Neural cell (in vitro differentiated cells): ENCODE measurements at regions not wholly inside any gene's neighbourhood (a gene's known extent, or its start where the extent isn't known, plus 50 kb on each side); places are given as distances from the start of the nearest gene placed in this dataset.

Experiments used
- H2AFZ ChIP-seq: fragments of 200-600, 300-800 bp; sonication (generic), shearing (Covaris generic); 2 replicates; pipeline ENCODE4 v1.6.0; 2014; ENCODE audit warnings: low read depth, mild to moderate bottlenecking, antibody characterized with exemption, low read length, moderate library complexity
- H3F3A ChIP-seq: fragments of 200-600 bp; shearing (Covaris generic); 2 replicates; pipeline ENCODE4 v1.6.1; 2016; ENCODE audit warnings: mild to moderate bottlenecking, moderate library complexity, mixed read lengths, antibody characterized with exemption, low read length; ENCODE audit not compliant: insufficient read depth, poor library complexity, severe bottlenecking
- H3K27ac ChIP-seq: fragments of 200-600, 300-800 bp; sonication (generic), shearing (Covaris generic); 2 replicates; pipeline ENCODE4 v1.5.1; 2014; ENCODE audit warnings: mild to moderate bottlenecking, low read length, moderate library complexity
- H3K27me3 ChIP-seq: fragments of 300-800, 200-600 bp; sonication (generic), shearing (Covaris generic); 2 replicates; pipeline ENCODE4 v1.6.0; 2014; ENCODE audit warnings: mild to moderate bottlenecking, low read depth, low read length, moderate library complexity; ENCODE audit not compliant: insufficient read depth
- H3K36me3 ChIP-seq: fragments of 300-800, 200-600 bp; sonication (generic), shearing (Covaris generic); 2 replicates; pipeline ENCODE4 v1.5.1; 2014; ENCODE audit warnings: mild to moderate bottlenecking, antibody characterized with exemption, low read length, moderate library complexity; ENCODE audit not compliant: insufficient read depth
- H3K4me2 ChIP-seq: fragments of 300-800, 200-600 bp; sonication (generic), shearing (Covaris generic); 2 replicates; pipeline ENCODE4 v1.6.0; 2014; ENCODE audit warnings: mild to moderate bottlenecking, low read length
- H3K4me3 ChIP-seq: fragments of 300-800, 200-600 bp; sonication (generic), shearing (Covaris generic); 2 replicates; pipeline ENCODE4 v1.5.1; 2014; ENCODE audit warnings: mild to moderate bottlenecking, low read length, moderate library complexity
- H3K79me2 ChIP-seq: fragments of 200-600 bp; shearing (Covaris generic); replicated peaks from 2 replicates; pipeline ENCODE4 v1.6.0; 2014; ENCODE audit warnings: mild to moderate bottlenecking, low read length, moderate library complexity; ENCODE audit not compliant: insufficient read depth
- H3K9ac ChIP-seq: fragments of 300-800, 200-600 bp; sonication (generic), shearing (Covaris generic); 2 replicates; pipeline ENCODE4 v1.6.1; 2016; ENCODE audit warnings: mild to moderate bottlenecking, low read length, mixed read lengths
- H3K9me2 ChIP-seq: fragments of 200-600 bp; shearing (Covaris generic); 2 replicates; pipeline ENCODE4 v1.6.1; 2016; ENCODE audit warnings: mild to moderate bottlenecking, low read length, mixed read lengths; ENCODE audit not compliant: insufficient read depth
- H3K9me3 ChIP-seq: fragments of 200-600, 300-800 bp; sonication (generic), shearing (Covaris generic); 2 replicates; pipeline ENCODE4 v1.6.1; 2016; ENCODE audit warnings: mild to moderate bottlenecking, mixed run types, low read length, moderate library complexity, mixed read lengths
- H4K20me1 ChIP-seq: fragments of 200-600 bp; shearing (Covaris generic); 2 replicates; pipeline ENCODE4 v1.6.1; 2016; ENCODE audit warnings: mild to moderate bottlenecking, mixed run types; ENCODE audit not compliant: insufficient read depth
- EP300 ChIP-seq: fragments of 450-650 bp; conservative IDR thresholded peaks from 2 replicates; pipeline ENCODE4 v1.6.1; 2014; ENCODE audit warnings: antibody characterized with exemption, mild to moderate bottlenecking, moderate library complexity; ENCODE audit not compliant: poor library complexity, severe bottlenecking
- EZH2 ChIP-seq: fragments of 200-600, 300-800 bp; shearing (Covaris generic), sonication (generic); IDR thresholded peaks from 2 replicates; pipeline ENCODE4 v1.6.1; 2014; ENCODE audit warnings: antibody characterized with exemption, low read length, borderline replicate concordance, mild to moderate bottlenecking; ENCODE audit not compliant: insufficient read depth, poor library complexity, severe bottlenecking
- MXI1 ChIP-seq: fragments of 450-650 bp; conservative IDR thresholded peaks from 2 replicates; pipeline ENCODE4 v1.6.1; 2014; ENCODE audit warnings: antibody characterized with exemption, mild to moderate bottlenecking; ENCODE audit not compliant: poor library complexity, severe bottlenecking
- POLR2AphosphoS5 ChIP-seq: IDR thresholded peaks from 2 replicates; pipeline ENCODE4 v1.6.1; 2012
- RAD21 ChIP-seq: fragments of 450-650 bp; conservative IDR thresholded peaks from 2 replicates; pipeline ENCODE4 v1.6.1; 2014; ENCODE audit warnings: antibody characterized with exemption, mild to moderate bottlenecking, moderate library complexity
- REST ChIP-seq: IDR thresholded peaks from 2 replicates; pipeline ENCODE4 v1.6.1; 2012; ENCODE audit warnings: borderline replicate concordance
- SMC3 ChIP-seq: fragments of 450-650 bp; conservative IDR thresholded peaks from 2 replicates; pipeline ENCODE4 v1.6.1; 2014; ENCODE audit warnings: antibody characterized with exemption, mild to moderate bottlenecking, moderate library complexity; ENCODE audit not compliant: poor library complexity
- TAF1 ChIP-seq: IDR thresholded peaks from 2 replicates; pipeline ENCODE4 v1.6.1; 2012; ENCODE audit warnings: low read depth
- TF ChIP-seq, protein P1 (sequence below): fragments of 450-650 bp; IDR thresholded peaks from 2 replicates; pipeline ENCODE4 v1.5.1; 2014; ENCODE audit warnings: antibody characterized with exemption, mild to moderate bottlenecking, moderate library complexity; ENCODE audit not compliant: poor library complexity, severe bottlenecking

DNA sequence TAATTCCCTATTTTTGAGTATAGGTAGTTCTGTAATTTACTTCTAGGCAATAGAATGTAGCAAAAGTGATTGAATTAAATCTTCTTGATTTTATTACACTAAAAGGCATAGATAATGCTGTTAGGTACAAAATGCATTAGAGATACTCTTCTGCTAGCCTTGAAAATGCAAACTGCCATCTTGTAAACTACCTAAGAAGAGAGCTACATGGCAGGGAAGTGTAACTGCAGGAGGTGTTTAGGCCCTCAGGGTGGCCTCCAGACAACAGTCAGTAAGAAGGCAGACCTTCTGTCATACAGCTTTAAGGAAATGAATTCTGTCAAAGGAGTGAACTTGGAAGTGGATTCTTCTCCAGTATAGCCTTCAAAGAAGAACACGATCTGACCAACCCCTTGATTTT lies 1396.8 kb upstream of the SLC39A10 start:
- Histone ChIP-seq H2AFZ (no peak overlapping the region), H3K27me3 (no peaks in the 10 kb centered on the region), H3K9ac (no peak overlapping the region), H3K79me2 (no peaks in the 10 kb centered on the region), H3K9me2 (no peaks in the 10 kb centered on the region), H3K36me3 (no peaks in the 10 kb centered on the region), H3K27ac (no peak overlapping the region), H3K4me2 (no peak overlapping the region), H4K20me1 (no peaks in the 10 kb centered on the region), H3K9me3 (no peaks in the 10 kb centered on the region), H3K4me3 (no peak overlapping the region), H3F3A (no peaks in the 10 kb centered on the region)
- TF ChIP-seq RAD21, result no peak
- no peak for TF ChIP-seq REST
- TF ChIP-seq EP300, result no peak
- no peak for TF ChIP-seq MXI1
- TF ChIP-seq, protein P1, sequence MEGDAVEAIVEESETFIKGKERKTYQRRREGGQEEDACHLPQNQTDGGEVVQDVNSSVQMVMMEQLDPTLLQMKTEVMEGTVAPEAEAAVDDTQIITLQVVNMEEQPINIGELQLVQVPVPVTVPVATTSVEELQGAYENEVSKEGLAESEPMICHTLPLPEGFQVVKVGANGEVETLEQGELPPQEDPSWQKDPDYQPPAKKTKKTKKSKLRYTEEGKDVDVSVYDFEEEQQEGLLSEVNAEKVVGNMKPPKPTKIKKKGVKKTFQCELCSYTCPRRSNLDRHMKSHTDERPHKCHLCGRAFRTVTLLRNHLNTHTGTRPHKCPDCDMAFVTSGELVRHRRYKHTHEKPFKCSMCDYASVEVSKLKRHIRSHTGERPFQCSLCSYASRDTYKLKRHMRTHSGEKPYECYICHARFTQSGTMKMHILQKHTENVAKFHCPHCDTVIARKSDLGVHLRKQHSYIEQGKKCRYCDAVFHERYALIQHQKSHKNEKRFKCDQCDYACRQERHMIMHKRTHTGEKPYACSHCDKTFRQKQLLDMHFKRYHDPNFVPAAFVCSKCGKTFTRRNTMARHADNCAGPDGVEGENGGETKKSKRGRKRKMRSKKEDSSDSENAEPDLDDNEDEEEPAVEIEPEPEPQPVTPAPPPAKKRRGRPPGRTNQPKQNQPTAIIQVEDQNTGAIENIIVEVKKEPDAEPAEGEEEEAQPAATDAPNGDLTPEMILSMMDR, result no peak
- TF ChIP-seq POLR2AphosphoS5, result no peak
- TF ChIP-seq TAF1, result no peak
- no peak for TF ChIP-seq EZH2
- TF ChIP-seq SMC3, result no peak

DNA sequence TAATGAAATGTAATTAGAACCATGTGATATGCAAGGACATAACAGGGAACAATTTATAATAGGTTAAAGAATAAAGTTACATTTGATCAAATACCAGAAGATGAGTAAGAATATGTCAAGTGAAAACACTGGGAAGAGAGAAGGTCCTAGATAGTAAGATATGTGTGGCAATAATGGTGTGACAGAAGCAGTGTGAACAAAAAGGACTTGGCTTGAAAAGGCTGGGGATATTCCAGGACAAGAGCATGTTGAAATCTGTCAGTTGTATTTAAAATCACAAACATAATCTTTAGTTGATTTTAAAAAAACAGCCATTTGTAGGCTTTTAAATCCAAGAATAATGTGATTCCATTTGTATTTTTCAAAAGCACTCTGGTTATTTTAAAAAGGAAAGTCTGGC lies 1399.9 kb upstream of the SLC39A10 start:
- Histone ChIP-seq H3K27me3 (no peaks in the 10 kb centered on the region), H3K4me2 (no peak overlapping the region), H3K9me3 (no peaks in the 10 kb centered on the region), H3K79me2 (no peaks in the 10 kb centered on the region), H3K4me3 (no peak overlapping the region), H2AFZ (no peak overlapping the region), H3K27ac (no peak overlapping the region), H3K9me2 (no peaks in the 10 kb centered on the region), H3K36me3 (no peaks in the 10 kb centered on the region), H4K20me1 (no peaks in the 10 kb centered on the region), H3K9ac (no peak overlapping the region), H3F3A (no peaks in the 10 kb centered on the region)
- TF ChIP-seq REST (no peak), EP300 (no peak), EZH2 (no peak), SMC3 (no peak), POLR2AphosphoS5 (no peak), MXI1 (no peak)
